Retinal pigment epithelial cell (primary cell): ENCODE measurements at regions not wholly inside any gene's neighbourhood (a gene's known extent, or its start where the extent isn't known, plus 50 kb on each side); places are given as distances from the start of the nearest gene placed in this dataset.
"Not testable (repeated sequence)": the region's sequence is repeated elsewhere in the genome, so short reads cannot be mapped to it uniquely, and the experiment has no call there.

Source experiments
- DNase-seq: peaks from one replicate; pipeline ENCODE4 v3.0.0-alpha.2; 2010; ENCODE audit warnings: low read depth
- H3K4me3 ChIP-seq: 2 replicates; pipeline ENCODE4 v1.5.1; 2011; ENCODE audit warnings: mild to moderate bottlenecking, low read length, control low read depth, moderate library complexity
- CTCF ChIP-seq: conservative IDR thresholded peaks from 2 replicates; pipeline ENCODE4 v1.5.1; 2011; ENCODE audit warnings: low read depth, low read length, control low read depth, inconsistent platforms

DNA sequence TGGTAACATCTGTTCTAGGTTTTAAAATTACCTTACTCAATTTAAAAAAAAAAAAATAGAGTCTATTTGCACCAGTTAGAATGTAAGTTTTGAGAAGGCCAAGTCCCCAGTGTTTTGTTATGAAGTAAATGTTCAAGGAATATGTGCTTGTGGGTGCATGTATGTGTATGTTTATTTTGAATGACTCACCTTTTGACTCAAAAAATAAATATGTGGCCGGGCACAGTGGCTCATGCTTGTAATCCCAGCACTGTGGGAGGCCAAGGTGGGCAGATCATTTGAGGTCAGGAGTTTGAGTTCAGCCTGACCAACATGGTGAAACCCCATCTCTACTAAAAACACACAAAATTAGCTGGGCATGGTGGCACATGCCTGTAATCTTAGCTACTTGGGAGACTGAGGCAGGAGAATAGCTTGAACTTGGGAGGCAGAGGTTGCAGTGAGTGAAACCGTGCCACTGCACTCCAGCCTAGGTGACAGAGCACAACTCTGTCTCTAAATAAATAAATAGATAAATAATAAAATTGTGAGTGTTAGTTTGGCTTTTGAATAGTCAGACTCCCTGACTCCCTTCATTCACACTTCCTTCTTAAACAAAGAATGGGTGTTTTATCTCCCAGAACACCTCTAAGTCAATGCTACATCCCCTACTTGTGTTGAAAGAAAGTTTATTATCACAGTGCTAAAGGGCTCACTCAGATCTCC is 511.3 kb upstream of the PCDH7 start:
- no peak overlapping the region for H3K4me3 ChIP-seq
- no peak for TF ChIP-seq CTCF
- no peak for DNase-seq

- H3K4me3 ChIP-seq = not testable (repeated sequence)
Measured at GRCh38 chr4:30215973-30216372, 504.2 kb upstream of the PCDH7 start.

DNA sequence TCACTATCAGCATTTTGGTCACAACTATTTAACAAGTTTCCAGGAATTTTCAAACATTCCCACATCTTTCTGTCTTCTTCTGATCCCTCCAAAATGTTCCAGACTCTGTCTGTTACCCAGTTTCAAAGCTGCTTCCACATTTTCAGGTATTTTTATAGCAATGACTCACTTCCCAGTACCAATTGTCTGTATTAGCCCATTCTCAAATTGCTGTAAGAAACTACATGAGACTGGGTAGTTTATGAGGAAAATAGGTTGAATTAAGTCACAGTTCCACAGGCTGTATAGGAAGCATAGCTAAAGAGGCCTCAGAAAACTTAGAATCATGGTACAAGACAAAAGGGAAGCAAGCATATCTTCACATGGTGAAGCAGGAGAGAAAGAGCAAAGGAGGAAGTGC is 475.0 kb upstream of the PCDH7 start:
- TF ChIP-seq CTCF = no peak
- no peak for DNase-seq
- no peak overlapping the region for H3K4me3 ChIP-seq

More at GRCh38 chr4:30215973-30216372, 504.2 kb upstream of the PCDH7 start:
- not testable (repeated sequence) for DNase-seq

- no peak overlapping the region for H3K4me3 ChIP-seq
- no peak for DNase-seq
- no peak for TF ChIP-seq CTCF
Measured at GRCh38 chr4:30256116-30256832, 463.9 kb upstream of the PCDH7 start.

DNA sequence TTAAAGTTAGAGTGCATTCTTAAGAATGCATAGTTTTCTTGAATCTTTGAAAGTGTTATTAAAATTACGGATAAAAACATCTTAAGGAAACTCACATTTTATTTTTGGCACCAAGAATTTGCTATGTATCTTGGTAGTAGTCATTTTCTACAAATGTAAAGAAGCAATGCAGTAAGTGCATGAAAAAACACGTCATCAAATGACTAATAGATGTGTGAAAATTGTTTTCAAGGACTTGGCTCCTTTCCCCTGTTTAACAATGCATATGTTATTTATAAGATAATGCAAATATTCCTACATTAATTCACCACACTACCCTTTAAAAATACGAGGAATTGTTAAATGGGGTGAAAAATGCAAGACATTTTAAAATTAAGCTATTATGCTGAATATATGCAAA is 461.2 kb upstream of the PCDH7 start:
- no peak for DNase-seq
- no peak overlapping the region for H3K4me3 ChIP-seq
- TF ChIP-seq CTCF = no peak

GRCh38 chr4:30262379-30262778 is 457.8 kb upstream of the PCDH7 start:
- no peak for DNase-seq
- no peak for TF ChIP-seq CTCF
- H3K4me3 ChIP-seq = no peak overlapping the region

DNA sequence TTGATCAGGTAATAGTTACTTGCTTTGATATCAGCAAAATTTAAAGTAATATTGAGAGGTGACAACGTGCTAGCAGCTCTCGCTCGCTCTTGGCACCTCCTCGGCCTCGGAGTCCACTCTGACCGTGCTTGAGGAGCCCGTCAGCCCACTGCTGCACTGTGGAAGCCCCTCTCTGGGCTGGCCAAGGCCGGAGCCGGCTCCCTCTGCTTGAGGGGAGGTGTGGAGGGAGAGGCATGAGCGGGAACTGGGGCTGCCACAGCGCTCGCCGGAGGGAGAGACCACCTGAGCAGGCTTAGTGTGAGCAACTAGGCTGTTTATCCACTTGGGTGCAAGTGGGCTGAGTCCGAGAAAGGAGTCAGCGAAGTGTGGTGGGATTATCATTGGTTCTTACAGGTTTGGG is 455.7 kb upstream of the PCDH7 start:
- TF ChIP-seq CTCF = no peak
- no peak for DNase-seq
- H3K4me3 ChIP-seq = no peak overlapping the region
